ENCODE measurements at regions not wholly inside any gene's neighbourhood (a gene's known extent, or its start where the extent isn't known, plus 50 kb on each side); places are given as distances from the start of the nearest gene placed in this dataset.

DNA sequence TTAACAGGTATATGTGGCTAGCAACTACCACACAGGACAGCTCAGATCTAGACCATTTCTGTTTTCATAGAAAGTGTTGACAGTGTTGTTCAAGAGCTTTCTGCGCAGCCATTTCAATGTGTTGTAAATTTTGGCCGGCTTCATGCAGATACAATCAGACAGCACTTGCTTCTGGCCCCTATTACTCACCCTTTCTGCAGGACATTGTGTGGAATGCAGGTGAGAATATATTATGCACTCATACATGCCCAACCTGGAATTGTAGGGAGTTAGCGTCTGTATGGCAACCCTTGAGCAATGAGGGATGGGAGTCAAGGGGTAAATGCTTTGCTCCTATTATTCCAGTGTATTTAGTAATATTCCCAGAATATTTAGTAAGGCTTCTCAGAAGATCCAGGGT lies 180.9 kb upstream of the PLXNA2 start:
- Histone ChIP-seq H3K79me2 (ENCODE audit: insufficient read depth, low read depth, low read length) (no peaks in the 10 kb centered on the region), H3K9me3 (ENCODE audit: low read length) (no peaks in the 10 kb centered on the region), H3K4me3 (ENCODE audit: low read depth, low read length, poor library complexity, severe bottlenecking) (no peak overlapping the region), H4K20me1 (ENCODE audit: insufficient read depth, low read length) (no peaks in the 10 kb centered on the region), H3K36me3 (ENCODE audit: insufficient read depth, low read length) (no peaks in the 10 kb centered on the region), H2AFZ (ENCODE audit: low read length) (no peak overlapping the region), H3K9me2 (ENCODE audit: insufficient read depth, low read length) (no peaks in the 10 kb centered on the region), H3K27ac (ENCODE audit: low read depth, low read length, poor library complexity, severe bottlenecking) (no peak overlapping the region), H3K4me1 (ENCODE audit: insufficient read depth, low read length, poor library complexity, severe bottlenecking) (no peaks in the 10 kb centered on the region), H3K4me2 (ENCODE audit: low read length) (no peak overlapping the region)
- BruUV-seq (replicated peaks): no TSS peak
- POLR2A ChIA-PET: interaction anchor here (1.7 kb wide), 1 partner anchor 19 kb away, joined by 5 read pairs; no protein-coding TSS in a partner anchor
- CTCF ChIA-PET (ENCODE audit: unreplicated experiment): no interaction called here
- no peak for TF ChIP-seq CTCF (conservative IDR thresholded peaks at IDR 0.05; ENCODE audit: low read length)
- no peak for TF ChIP-seq EZH2phosphoT487 (IDR thresholded peaks at IDR 0.05; ENCODE audit: borderline replicate concordance, low read depth, low read length)
- intact Hi-C loops (cut with micrococcal nuclease; ENCODE audit: unreplicated experiment): no loop called here
- DNase-seq (ENCODE audit: low spot score): no peak

DNA sequence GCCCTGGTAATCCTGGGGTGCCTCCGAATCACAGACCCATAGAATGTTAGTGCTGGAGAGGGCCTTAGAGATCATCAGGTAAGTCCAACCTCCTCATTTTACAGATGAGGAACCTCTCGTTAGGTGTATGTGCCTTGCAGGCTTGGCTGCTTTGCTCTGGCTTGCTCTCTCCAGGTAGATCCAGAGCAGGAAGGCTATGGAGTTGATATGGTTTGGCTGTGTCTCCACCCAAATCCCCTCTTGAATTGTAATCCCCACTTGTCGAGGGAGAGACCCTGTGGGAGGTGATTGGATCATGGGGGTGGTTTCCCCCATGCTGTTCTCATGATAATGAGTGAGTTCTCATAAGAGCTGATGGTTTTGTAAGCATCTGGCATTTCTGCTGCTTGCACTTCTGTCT lies 186.0 kb upstream of the PLXNA2 start:
- no peaks in the 10 kb centered on the region for H3K9me3 ChIP-seq (ENCODE audit: low read length)
- H2AFZ ChIP-seq (ENCODE audit: low read length): no peak overlapping the region
- no peak overlapping the region for H3K27ac ChIP-seq (ENCODE audit: low read depth, low read length, poor library complexity, severe bottlenecking)
- CTCF ChIA-PET (ENCODE audit: unreplicated experiment): no interaction called here
- no peak overlapping the region for H3K4me3 ChIP-seq (ENCODE audit: low read depth, low read length, poor library complexity, severe bottlenecking)
- no peaks in the 10 kb centered on the region for H4K20me1 ChIP-seq (ENCODE audit: insufficient read depth, low read length)
- no peak for DNase-seq (ENCODE audit: low spot score)
- no peak for TF ChIP-seq EZH2phosphoT487 (IDR thresholded peaks at IDR 0.05; ENCODE audit: borderline replicate concordance, low read depth, low read length)
- TF ChIP-seq CTCF (conservative IDR thresholded peaks at IDR 0.05; ENCODE audit: low read length): no peak
- no peaks in the 10 kb centered on the region for H3K4me1 ChIP-seq (ENCODE audit: insufficient read depth, low read length, poor library complexity, severe bottlenecking)
- BruUV-seq (replicated peaks): no TSS peak
- H3K79me2 ChIP-seq (ENCODE audit: insufficient read depth, low read depth, low read length): no peaks in the 10 kb centered on the region
- H3K9me2 ChIP-seq (ENCODE audit: insufficient read depth, low read length): no peaks in the 10 kb centered on the region
- no peaks in the 10 kb centered on the region for H3K36me3 ChIP-seq (ENCODE audit: insufficient read depth, low read length)
- POLR2A ChIA-PET: no interaction called here
- intact Hi-C loops (cut with micrococcal nuclease; ENCODE audit: unreplicated experiment): no loop called here
- no peak overlapping the region for H3K4me2 ChIP-seq (ENCODE audit: low read length)

DNA sequence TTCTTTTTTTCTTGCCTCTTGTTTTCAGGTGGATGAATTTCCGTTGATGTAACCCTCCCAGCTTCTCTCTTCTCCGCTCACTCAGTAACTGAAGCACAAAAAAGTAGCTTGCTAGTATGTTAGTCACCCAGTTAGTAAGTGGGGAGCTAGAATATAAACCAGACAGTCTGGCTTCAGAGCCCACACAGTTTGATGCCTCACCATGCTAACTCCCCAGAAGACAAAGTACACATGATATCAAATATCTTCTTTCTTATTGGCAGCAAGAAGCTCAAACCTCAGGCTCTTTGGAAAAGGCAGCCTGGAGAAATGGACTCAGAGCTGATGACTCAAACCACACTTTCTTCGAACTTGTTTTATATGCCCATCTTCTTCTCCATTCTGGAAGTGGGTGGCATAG lies 187.5 kb upstream of the PLXNA2 start:
- BruUV-seq (replicated peaks): no TSS peak
- Histone ChIP-seq H3K79me2 (ENCODE audit: insufficient read depth, low read depth, low read length) (no peaks in the 10 kb centered on the region), H3K9me2 (ENCODE audit: insufficient read depth, low read length) (no peaks in the 10 kb centered on the region), H3K4me1 (ENCODE audit: insufficient read depth, low read length, poor library complexity, severe bottlenecking) (no peaks in the 10 kb centered on the region), H3K36me3 (ENCODE audit: insufficient read depth, low read length) (no peaks in the 10 kb centered on the region), H4K20me1 (ENCODE audit: insufficient read depth, low read length) (no peaks in the 10 kb centered on the region), H3K27ac (ENCODE audit: low read depth, low read length, poor library complexity, severe bottlenecking) (no peak overlapping the region), H3K9me3 (ENCODE audit: low read length) (no peaks in the 10 kb centered on the region), H3K4me3 (ENCODE audit: low read depth, low read length, poor library complexity, severe bottlenecking) (no peak overlapping the region), H2AFZ (ENCODE audit: low read length) (no peak overlapping the region), H3K4me2 (ENCODE audit: low read length) (no peak overlapping the region)
- intact Hi-C loops (cut with micrococcal nuclease; ENCODE audit: unreplicated experiment): no loop called here
- POLR2A ChIA-PET: interaction anchor here (0.7 kb wide), 1 partner anchor 62 kb away, joined by 3 read pairs; no protein-coding TSS in a partner anchor
- no peak for TF ChIP-seq EZH2phosphoT487 (IDR thresholded peaks at IDR 0.05; ENCODE audit: borderline replicate concordance, low read depth, low read length)
- TF ChIP-seq CTCF (conservative IDR thresholded peaks at IDR 0.05; ENCODE audit: low read length): no peak
- CTCF ChIA-PET (ENCODE audit: unreplicated experiment): no interaction called here
- DNase-seq (ENCODE audit: low spot score): no peak
